Activated CD4-positive, alpha-beta memory T cell treated with anti-CD3 and anti-CD28 coated beads for 36 hours (primary cell): ENCODE measurements at regions not wholly inside any gene's neighbourhood (a gene's known extent, or its start where the extent isn't known, plus 50 kb on each side); places are given as distances from the start of the nearest gene placed in this dataset.
"Not testable (repeated sequence)": the region's sequence is repeated elsewhere in the genome, so short reads cannot be mapped to it uniquely, and the experiment has no call there.

Experiments
- CTCF ChIA-PET: fragments of 350-600 bp; sonication (Branson Sonifier 250); formaldehyde crosslinking; loops from one replicate; lab custom pipeline; 2021; ENCODE audit warnings: antibody characterized with exemption, inconsistent platforms; lab: Charles Lee
- POLR2A ChIA-PET: fragments of 350-600 bp; sonication (Branson Sonifier 250); formaldehyde crosslinking; loops from one replicate; lab custom pipeline; 2021; ENCODE audit warnings: antibody characterized with exemption; lab: Charles Lee
- DNase-seq: peaks from one replicate; pipeline ENCODE4 v3.0.0-alpha.2; 2020
- H3K27ac Mint-ChIP-seq: one replicate; pipeline ENCODE4 v1.8.0; 2021; ENCODE audit warnings: mixed read lengths
- H3K27me3 Mint-ChIP-seq: one replicate; pipeline ENCODE4 v1.8.0; 2021; ENCODE audit warnings: mixed read lengths
- H3K36me3 Mint-ChIP-seq: one replicate; pipeline ENCODE4 v1.8.0; 2021; ENCODE audit warnings: mixed read lengths
- H3K4me1 Mint-ChIP-seq: one replicate; pipeline ENCODE4 v1.8.0; 2021; ENCODE audit warnings: low read depth, mixed read lengths
- H3K4me3 Mint-ChIP-seq: one replicate; pipeline ENCODE4 v1.8.0; 2021; ENCODE audit warnings: mild to moderate bottlenecking, mixed read lengths
- H3K9me3 Mint-ChIP-seq: one replicate; pipeline ENCODE4 v1.8.0; 2021; ENCODE audit warnings: mixed read lengths
- intact Hi-C: fragments of 100-400 bp; cut with micrococcal nuclease; formaldehyde crosslinking; loops from one replicate; pipeline ENCODE4 v1.15.1; 2023

- peaks cover 6% of the 10 kb centered on the region for H3K9me3 Mint-ChIP-seq
- CTCF ChIA-PET = no interaction called here
- intact Hi-C loops = no loop called here
- H3K4me3 Mint-ChIP-seq = no peak overlapping the region
- H3K27ac Mint-ChIP-seq = no peak overlapping the region
- H3K27me3 Mint-ChIP-seq = no peaks in the 10 kb centered on the region
- H3K36me3 Mint-ChIP-seq = peaks cover 1% of the 10 kb centered on the region
- no peak for DNase-seq
- POLR2A ChIA-PET = no interaction called here
- no peaks in the 10 kb centered on the region for H3K4me1 Mint-ChIP-seq
Observed at GRCh38 chr4:75213480-75213879, 280.6 kb downstream of the PARM1 start.

DNA sequence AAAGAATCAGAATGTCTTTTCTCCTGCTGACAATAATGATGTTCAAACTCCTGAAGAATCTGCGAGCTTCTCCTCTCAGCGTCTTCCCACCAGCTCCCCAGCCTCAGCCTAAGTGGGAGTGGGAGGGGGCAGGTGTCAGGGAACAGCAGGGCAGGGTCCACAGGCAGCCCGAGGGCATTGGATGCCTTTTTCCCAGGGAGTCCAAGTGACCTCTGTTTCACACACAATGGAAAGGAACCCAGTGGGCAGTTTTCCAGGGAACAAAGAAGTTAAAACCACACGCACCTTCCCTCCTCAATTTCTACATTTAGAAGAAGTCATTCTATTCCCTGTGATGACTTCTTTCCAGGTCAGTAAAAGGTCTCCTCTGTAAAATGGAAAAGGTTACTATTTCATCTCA, 278.5 kb downstream of the PARM1 start:
- ChIA-PET POLR2A (no interaction called here), CTCF (no interaction called here)
- no peak overlapping the region for H3K4me3 Mint-ChIP-seq
- intact Hi-C loops = no loop called here
- no peaks in the 10 kb centered on the region for H3K27me3 Mint-ChIP-seq
- no peak for DNase-seq
- no peaks in the 10 kb centered on the region for H3K4me1 Mint-ChIP-seq
- peaks cover 3% of the 10 kb centered on the region for H3K9me3 Mint-ChIP-seq
- no peak overlapping the region for H3K27ac Mint-ChIP-seq
- H3K36me3 Mint-ChIP-seq = peaks cover 1% of the 10 kb centered on the region

DNA sequence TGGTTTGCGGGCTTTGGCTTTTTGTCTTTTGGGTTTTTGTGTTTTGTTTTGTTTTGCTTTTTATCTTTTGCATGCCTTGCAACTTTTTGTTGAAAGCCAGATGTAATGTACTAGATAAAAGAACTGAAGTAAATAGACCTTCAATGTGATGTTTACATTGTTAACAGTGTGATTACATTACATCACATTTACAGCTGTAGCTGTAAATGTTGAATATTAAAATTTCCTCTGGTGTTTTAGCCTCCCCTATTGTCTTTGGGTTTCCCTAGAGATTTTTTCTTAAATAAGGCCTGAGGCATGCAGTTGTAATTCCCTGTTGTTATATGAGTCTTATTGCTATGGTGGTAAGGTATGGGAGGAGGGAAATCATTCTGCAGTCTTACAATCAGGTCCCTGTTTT, 275.0 kb downstream of the PARM1 start:
- Mint-ChIP-seq H3K9me3 (no peaks in the 10 kb centered on the region), H3K27me3 (no peaks in the 10 kb centered on the region), H3K4me1 (no peaks in the 10 kb centered on the region), H3K27ac (no peak overlapping the region), H3K36me3 (no peaks in the 10 kb centered on the region), H3K4me3 (no peak overlapping the region)
- ChIA-PET POLR2A (no interaction called here), CTCF (no interaction called here)
- no peak for DNase-seq
- intact Hi-C loops = no loop called here

- Mint-ChIP-seq H3K27ac (no peak overlapping the region), H3K4me3 (no peak overlapping the region), H3K36me3 (no peaks in the 10 kb centered on the region), H3K9me3 (peaks cover 24% of the 10 kb centered on the region), H3K27me3 (no peaks in the 10 kb centered on the region), H3K4me1 (no peaks in the 10 kb centered on the region)
- ChIA-PET CTCF (no interaction called here), POLR2A (no interaction called here)
- no peak for DNase-seq
- intact Hi-C loops = no loop called here
Observed at GRCh38 chr4:75195111-75195510, 262.2 kb downstream of the PARM1 start.

DNA sequence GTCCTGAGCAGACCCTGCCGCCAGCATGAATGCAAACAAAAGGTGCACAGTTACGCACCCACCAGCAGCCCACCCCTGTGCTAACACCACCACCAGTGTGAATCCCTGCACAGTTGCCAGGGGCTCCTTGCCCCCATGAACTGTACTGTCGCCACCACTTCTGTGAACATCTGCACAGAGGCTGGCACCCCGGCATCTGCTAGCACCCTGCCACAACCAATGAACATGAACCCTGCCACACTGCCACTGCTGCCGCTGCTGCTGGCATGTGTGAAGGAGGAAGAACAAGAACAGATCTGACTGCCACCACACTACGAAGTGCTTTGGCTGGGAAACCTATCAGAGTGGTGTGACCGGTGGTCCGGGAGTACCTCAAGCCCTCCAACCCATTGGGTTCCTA, 261.3 kb downstream of the PARM1 start:
- Mint-ChIP-seq H3K27ac (no peak overlapping the region), H3K4me3 (no peak overlapping the region), H3K4me1 (no peaks in the 10 kb centered on the region), H3K27me3 (no peaks in the 10 kb centered on the region), H3K9me3 (peaks cover 21% of the 10 kb centered on the region), H3K36me3 (no peaks in the 10 kb centered on the region)
- POLR2A ChIA-PET = no interaction called here
- intact Hi-C loops = no loop called here
- DNase-seq = no peak
- CTCF ChIA-PET = no interaction called here

- H3K4me3 Mint-ChIP-seq, CTCF ChIA-PET, H3K36me3 Mint-ChIP-seq: not testable (repeated sequence)
Observed at GRCh38 chr4:75192182-75192581, 259.3 kb downstream of the PARM1 start.

GRCh38 chr4:75189711-75190335, 256.9 kb downstream of the PARM1 start:
- DNase-seq = no peak
- Mint-ChIP-seq H3K4me3 (no peak overlapping the region), H3K36me3 (no peaks in the 10 kb centered on the region), H3K27ac (no peak overlapping the region), H3K27me3 (no peaks in the 10 kb centered on the region), H3K4me1 (no peaks in the 10 kb centered on the region), H3K9me3 (no peaks in the 10 kb centered on the region)
- CTCF ChIA-PET = no interaction called here
- POLR2A ChIA-PET = no interaction called here
- intact Hi-C loops = no loop called here

More at GRCh38 chr4:75192182-75192581, 259.3 kb downstream of the PARM1 start:
- H3K27me3 Mint-ChIP-seq, POLR2A ChIA-PET, intact Hi-C loops, DNase-seq, H3K9me3 Mint-ChIP-seq, H3K4me1 Mint-ChIP-seq, H3K27ac Mint-ChIP-seq: not testable (repeated sequence)

GRCh38 chr4:75180790-75181776, 248.2 kb downstream of the PARM1 start:
- ChIA-PET CTCF (no interaction called here), POLR2A (no interaction called here)
- no peaks in the 10 kb centered on the region for H3K4me1 Mint-ChIP-seq
- peaks cover 2% of the 10 kb centered on the region for H3K27me3 Mint-ChIP-seq
- H3K4me3 Mint-ChIP-seq = no peak overlapping the region
- intact Hi-C loops = no loop called here
- DNase-seq = no peak
- no peaks in the 10 kb centered on the region for H3K36me3 Mint-ChIP-seq
- no peak overlapping the region for H3K27ac Mint-ChIP-seq
- no peaks in the 10 kb centered on the region for H3K9me3 Mint-ChIP-seq

GRCh38 chr4:75180217-75180616, 247.3 kb downstream of the PARM1 start:
- DNase-seq = no peak
- POLR2A ChIA-PET = no interaction called here
- no peak overlapping the region for H3K27ac Mint-ChIP-seq
- H3K4me3 Mint-ChIP-seq = no peak overlapping the region
- CTCF ChIA-PET = no interaction called here
- intact Hi-C loops = no loop called here
- H3K9me3 Mint-ChIP-seq = no peaks in the 10 kb centered on the region
- H3K4me1 Mint-ChIP-seq = no peaks in the 10 kb centered on the region
- no peaks in the 10 kb centered on the region for H3K36me3 Mint-ChIP-seq
- H3K27me3 Mint-ChIP-seq = peaks cover 2% of the 10 kb centered on the region

GRCh38 chr4:75179510-75179909, 246.6 kb downstream of the PARM1 start:
- no peaks in the 10 kb centered on the region for H3K36me3 Mint-ChIP-seq
- H3K27me3 Mint-ChIP-seq = peaks cover 2% of the 10 kb centered on the region
- intact Hi-C loops = no loop called here
- H3K4me3 Mint-ChIP-seq = no peak overlapping the region
- CTCF ChIA-PET = no interaction called here
- no peak overlapping the region for H3K27ac Mint-ChIP-seq
- no peak for DNase-seq
- POLR2A ChIA-PET = no interaction called here
- H3K9me3 Mint-ChIP-seq = no peaks in the 10 kb centered on the region
- no peaks in the 10 kb centered on the region for H3K4me1 Mint-ChIP-seq

GRCh38 chr4:75172551-75172950, 239.6 kb downstream of the PARM1 start:
- H3K36me3 Mint-ChIP-seq = no peaks in the 10 kb centered on the region
- intact Hi-C loops = no loop called here
- H3K9me3 Mint-ChIP-seq = no peaks in the 10 kb centered on the region
- H3K4me3 Mint-ChIP-seq = no peak overlapping the region
- no peak overlapping the region for H3K27ac Mint-ChIP-seq
- ChIA-PET CTCF (no interaction called here), POLR2A (interaction anchor here (0.6 kb wide), 1 partner anchor 269 kb away, joined by 3 read pairs; no protein-coding TSS in a partner anchor)
- H3K27me3 Mint-ChIP-seq = no peaks in the 10 kb centered on the region
- no peaks in the 10 kb centered on the region for H3K4me1 Mint-ChIP-seq
- no peak for DNase-seq

- no peak for DNase-seq
- no peak overlapping the region for H3K27ac Mint-ChIP-seq
- no peaks in the 10 kb centered on the region for H3K27me3 Mint-ChIP-seq
- CTCF ChIA-PET = no interaction called here
- no peaks in the 10 kb centered on the region for H3K36me3 Mint-ChIP-seq
- no peak overlapping the region for H3K4me3 Mint-ChIP-seq
- H3K4me1 Mint-ChIP-seq = no peaks in the 10 kb centered on the region
- peaks cover 20% of the 10 kb centered on the region for H3K9me3 Mint-ChIP-seq
- POLR2A ChIA-PET = no interaction called here
- intact Hi-C loops = no loop called here
Observed at GRCh38 chr4:75169427-75169826, 236.5 kb downstream of the PARM1 start.
